GM21360 (cell line): ENCODE measurements at regions not wholly inside any gene's neighbourhood (a gene's known extent, or its start where the extent isn't known, plus 50 kb on each side); places are given as distances from the start of the nearest gene placed in this dataset.
"Not testable (repeated sequence)": the region's sequence is repeated elsewhere in the genome, so short reads cannot be mapped to it uniquely, and the experiment has no call there.

Source experiments
- ATAC-seq: cut with Tn5 transposase; IDR thresholded peaks from one replicate; pipeline ENCODE4 v1.9.1; 2021; ENCODE audit warnings: mild to moderate bottlenecking, moderate library complexity; ENCODE audit not compliant: unreplicated experiment

DNA sequence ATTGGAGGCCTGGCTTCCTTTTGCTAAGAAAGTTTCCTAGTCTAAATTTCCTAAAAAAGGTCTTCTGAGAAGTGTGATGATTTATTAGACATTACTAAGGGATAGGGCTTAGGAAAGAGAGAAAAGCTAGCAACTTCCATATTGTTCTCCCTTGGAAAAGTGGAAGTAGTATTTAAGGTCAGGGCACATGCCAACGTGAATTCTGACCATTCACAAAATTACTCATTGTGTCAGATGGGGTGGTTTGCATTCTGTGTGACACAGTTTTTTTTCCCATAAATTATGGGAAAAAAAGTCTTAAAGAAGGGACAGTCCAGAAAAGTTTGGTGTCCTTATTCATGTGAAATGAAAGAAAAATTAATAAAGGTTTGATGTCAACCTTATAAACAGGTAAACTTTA lies 110.0 kb upstream of the ARRDC3 start:
- ATAC-seq = no peak

- ATAC-seq = no peak
These were observed 108.1 kb upstream of the ARRDC3 start for GRCh38 chr5:91491229-91491628.

- no peak for ATAC-seq
These were observed 107.2 kb upstream of the ARRDC3 start for GRCh38 chr5:91490316-91490715.

DNA sequence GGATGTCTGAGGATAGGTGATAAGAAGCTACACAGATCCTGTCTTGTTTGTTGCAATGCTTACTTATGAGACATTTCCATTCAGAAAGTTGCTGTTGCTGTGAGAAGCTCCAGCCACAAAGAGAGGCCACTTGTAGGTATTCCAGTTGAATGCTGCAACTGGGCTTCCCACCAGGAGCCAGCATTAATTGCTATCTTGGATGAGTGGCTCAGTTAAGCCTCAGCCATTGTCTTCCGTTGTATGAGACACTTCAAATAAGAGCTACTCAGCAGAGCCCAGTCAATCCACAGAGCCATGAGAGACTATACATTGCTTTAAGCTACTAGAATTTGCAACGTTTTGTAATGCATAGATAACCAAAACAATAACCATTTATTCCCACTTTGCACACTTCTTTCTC lies 104.3 kb upstream of the ARRDC3 start:
- ATAC-seq = no peak

- no peak for ATAC-seq
These were observed 103.5 kb upstream of the ARRDC3 start for GRCh38 chr5:91486638-91487037.

GRCh38 chr5:91484662-91485061 lies 101.5 kb upstream of the ARRDC3 start:
- ATAC-seq = no peak

- ATAC-seq = not testable (repeated sequence)
These were observed 96.3 kb upstream of the ARRDC3 start for GRCh38 chr5:91479376-91479775.

DNA sequence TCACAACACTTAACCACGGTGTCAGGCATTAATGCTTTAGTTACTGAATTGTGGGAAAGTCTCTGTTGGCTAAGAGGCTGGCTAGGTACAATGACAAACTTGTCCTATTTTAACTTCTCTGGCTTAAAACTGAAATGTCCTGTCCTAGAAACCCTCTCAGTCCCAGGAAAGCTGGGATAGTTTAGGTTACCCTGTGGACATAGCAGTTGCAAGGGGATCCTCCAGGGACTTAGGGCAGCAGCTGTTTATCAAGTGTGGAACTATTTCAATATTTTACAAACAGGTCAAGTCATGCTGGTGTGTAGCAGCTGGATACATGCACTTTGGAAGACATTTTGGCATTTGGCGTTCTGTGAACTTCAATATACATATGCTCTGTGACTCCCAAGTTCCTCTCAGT lies 95.0 kb upstream of the ARRDC3 start:
- no peak for ATAC-seq

DNA sequence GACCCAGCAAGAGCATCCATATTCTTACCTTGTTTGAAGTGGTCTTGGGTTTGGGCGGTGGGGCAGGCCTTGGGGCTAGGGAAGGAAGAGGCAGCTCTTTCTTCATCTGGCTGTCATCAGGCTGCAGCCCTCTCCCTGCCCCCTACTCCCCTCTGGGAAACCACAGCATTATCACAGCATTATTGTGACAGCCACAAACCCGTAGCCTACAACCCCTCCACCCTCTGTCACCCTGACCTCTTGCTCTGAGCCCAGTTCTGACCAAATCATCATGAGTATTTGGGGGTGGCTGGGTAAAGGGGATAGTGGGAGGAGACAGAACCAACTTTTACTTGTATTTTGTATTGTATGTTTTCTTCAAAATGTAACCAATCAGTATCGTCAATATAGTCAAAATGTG lies 94.3 kb upstream of the ARRDC3 start:
- ATAC-seq = no peak

DNA sequence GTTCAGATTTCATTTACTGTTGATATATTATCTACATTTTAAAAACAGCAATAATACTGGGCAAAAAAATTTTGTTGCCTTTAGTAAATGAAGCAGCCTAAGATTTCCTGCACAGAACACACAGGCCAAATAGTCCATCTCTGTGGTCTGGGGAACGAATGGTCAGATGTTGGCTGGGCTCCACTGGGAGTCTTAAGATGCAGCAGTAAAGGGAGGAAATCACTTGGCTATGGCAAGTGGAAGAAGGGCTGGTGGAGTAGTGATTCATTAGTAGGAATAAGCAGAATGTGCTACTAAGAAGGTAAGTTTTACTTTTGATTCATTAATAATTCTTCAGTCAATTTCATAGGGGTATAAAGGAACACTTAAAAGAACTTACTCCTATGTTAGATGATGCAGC lies 91.1 kb upstream of the ARRDC3 start:
- ATAC-seq = no peak

GRCh38 chr5:91472631-91473030 lies 89.5 kb upstream of the ARRDC3 start:
- ATAC-seq = no peak

- no peak for ATAC-seq
These were observed 86.5 kb upstream of the ARRDC3 start for GRCh38 chr5:91469517-91470165.

DNA sequence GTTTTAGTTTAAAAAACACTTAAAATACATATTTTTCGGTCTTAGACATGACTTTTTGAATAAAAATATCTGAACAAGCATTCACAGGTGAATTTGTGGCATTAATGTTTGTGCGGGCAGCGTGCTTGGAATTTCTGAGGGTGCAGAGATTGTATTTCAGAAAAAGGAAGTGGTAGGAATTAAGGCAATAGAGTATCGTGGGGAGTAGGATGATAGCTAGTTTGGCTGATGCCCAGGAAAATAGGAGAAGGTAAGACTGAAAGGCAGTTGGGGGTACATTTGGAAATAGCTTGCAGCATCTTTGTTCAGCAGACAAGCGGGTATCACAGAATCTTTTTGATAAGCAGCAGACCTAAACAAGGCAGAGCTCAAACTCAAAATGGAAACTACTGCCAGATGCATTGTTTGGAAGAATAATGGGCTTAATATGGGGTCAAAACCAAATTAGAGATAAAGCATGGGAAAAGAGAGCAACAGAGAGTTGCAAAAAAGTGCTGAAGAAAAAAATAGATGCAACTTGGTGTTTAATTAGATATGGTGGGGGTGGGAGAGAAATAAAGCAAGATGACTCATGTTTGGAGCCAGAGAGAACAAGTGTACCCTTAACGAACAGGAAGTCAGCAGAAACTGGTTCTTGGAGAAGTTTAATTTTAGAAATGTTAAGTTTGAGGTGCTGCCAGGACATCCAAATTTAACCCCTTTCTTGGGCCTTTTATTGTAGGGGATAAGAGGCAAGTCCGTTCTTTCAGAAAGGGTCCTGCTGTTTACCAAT lies 85.7 kb upstream of the ARRDC3 start:
- ATAC-seq = no peak

GRCh38 chr5:91464886-91465646 lies 81.9 kb upstream of the ARRDC3 start:
- ATAC-seq = no peak

DNA sequence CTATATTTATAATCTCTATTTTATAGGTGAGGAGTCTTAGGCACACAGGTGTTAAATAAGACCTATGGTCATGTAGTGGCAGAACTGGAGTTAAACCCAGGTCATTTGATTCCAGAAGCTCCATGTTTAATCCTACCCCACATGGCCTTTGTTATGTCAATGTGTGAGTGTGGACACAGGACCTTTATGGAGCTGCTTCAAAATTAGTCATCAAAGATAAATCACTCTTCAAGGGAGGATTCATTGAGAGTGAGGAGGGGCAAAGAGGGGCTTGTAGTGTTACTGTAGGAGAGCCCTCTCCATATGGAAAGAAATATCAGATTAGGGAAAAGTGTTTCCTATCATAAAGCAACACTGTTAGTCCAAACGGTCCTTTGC lies 74.6 kb upstream of the ARRDC3 start:
- no peak for ATAC-seq

DNA sequence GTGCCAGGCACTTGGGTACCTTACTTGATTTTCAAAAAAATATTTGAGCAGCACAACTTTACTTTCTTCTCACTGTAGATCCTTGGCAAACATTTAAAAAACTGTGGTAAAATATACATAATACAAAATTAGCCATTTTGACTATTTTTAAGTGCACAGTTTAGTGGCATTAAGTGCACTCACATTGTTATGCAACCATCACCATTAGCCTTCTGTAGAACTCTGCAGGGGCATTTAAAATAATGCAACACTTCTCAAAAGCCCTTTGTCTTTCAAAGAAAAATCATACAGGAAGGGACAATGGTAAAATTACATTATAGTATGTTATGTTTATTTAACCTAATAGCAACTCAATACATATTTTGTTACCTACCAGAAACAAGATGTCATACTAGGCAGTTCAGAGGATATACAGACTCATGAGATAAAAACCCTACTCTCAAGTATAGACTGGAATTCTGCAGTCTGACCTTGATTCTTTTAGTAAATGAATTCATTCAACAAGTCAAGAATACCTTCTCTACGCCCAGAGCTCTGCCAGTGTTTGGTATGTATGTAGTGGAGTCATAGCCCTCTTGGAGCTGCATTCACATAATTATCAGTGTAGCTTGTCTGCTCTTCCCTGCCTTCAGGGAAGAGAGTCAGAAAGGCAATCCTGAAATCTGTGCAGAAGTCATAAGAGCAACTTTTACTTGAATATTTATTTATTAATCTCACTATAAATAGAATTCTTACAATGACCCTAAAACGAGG lies 74.0 kb upstream of the ARRDC3 start:
- no peak for ATAC-seq

DNA sequence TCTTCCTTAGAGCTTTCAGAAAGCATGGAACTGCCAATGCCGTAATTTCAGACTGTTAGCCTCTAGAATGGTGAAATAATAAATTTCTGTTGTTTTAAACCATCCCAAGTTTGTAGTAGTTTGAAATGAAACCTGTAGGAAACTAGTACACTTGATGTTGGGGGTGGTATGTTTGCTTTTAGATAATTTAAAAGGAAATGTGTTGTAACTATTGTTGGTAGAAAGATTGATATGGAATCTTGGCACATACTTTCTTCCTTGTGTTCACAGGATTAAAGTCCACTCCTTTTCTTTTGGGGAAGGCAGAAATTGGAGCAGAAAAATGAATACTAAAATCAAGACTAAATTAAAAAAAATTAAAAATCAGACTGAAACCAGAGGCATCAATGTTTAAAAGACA lies 66.0 kb upstream of the ARRDC3 start:
- ATAC-seq = no peak

GRCh38 chr5:91448079-91448478 lies 65.0 kb upstream of the ARRDC3 start:
- not testable (repeated sequence) for ATAC-seq

GRCh38 chr5:91446880-91447279 lies 63.8 kb upstream of the ARRDC3 start:
- ATAC-seq = not testable (repeated sequence)

GRCh38 chr5:91443761-91444467 lies 60.8 kb upstream of the ARRDC3 start:
- no peak for ATAC-seq

- no peak for ATAC-seq
These were observed 59.9 kb upstream of the ARRDC3 start for GRCh38 chr5:91443023-91443422.
